ENCODE measurements at regions not wholly inside any gene's neighbourhood (a gene's known extent, or its start where the extent isn't known, plus 50 kb on each side); places are given as distances from the start of the nearest gene placed in this dataset.

DNA sequence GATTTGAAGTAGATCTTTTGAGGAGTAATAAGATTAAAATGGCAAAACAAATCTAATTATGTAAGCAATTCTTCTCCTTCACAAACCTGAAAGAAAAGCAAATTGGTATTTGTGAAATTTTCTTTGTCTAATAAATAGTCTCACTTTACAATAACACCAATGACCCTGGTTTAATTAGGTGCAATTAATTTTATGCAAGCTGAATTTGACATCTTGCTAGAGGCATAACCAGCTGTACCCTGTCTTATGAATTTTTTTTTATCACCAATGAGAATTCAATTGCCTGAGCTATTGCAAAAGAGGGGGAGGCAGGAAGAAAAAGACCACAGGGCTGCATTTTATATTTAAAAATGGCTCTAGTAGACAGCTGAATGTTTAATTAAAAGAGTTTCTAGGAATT, 113.5 kb upstream of the IL12A start:
- TF ChIP-seq, protein P1, sequence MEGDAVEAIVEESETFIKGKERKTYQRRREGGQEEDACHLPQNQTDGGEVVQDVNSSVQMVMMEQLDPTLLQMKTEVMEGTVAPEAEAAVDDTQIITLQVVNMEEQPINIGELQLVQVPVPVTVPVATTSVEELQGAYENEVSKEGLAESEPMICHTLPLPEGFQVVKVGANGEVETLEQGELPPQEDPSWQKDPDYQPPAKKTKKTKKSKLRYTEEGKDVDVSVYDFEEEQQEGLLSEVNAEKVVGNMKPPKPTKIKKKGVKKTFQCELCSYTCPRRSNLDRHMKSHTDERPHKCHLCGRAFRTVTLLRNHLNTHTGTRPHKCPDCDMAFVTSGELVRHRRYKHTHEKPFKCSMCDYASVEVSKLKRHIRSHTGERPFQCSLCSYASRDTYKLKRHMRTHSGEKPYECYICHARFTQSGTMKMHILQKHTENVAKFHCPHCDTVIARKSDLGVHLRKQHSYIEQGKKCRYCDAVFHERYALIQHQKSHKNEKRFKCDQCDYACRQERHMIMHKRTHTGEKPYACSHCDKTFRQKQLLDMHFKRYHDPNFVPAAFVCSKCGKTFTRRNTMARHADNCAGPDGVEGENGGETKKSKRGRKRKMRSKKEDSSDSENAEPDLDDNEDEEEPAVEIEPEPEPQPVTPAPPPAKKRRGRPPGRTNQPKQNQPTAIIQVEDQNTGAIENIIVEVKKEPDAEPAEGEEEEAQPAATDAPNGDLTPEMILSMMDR (IDR thresholded peaks at IDR 0.05; ENCODE audit: low read depth, low read length), result no peak
- TF ChIP-seq POLR2A (IDR thresholded peaks at IDR 0.05; ENCODE audit: extremely low read depth, insufficient read length) (no peak), MYC (IDR thresholded peaks at IDR 0.05; ENCODE audit: low read depth, low read length) (no peak)

Data from NB4 (cell line).